ENCODE measurements at regions not wholly inside any gene's neighbourhood (a gene's known extent, or its start where the extent isn't known, plus 50 kb on each side); places are given as distances from the start of the nearest gene placed in this dataset.
A peak's percentile ranks its signal among the peaks of the same experiment; 100 is the strongest.

DNA sequence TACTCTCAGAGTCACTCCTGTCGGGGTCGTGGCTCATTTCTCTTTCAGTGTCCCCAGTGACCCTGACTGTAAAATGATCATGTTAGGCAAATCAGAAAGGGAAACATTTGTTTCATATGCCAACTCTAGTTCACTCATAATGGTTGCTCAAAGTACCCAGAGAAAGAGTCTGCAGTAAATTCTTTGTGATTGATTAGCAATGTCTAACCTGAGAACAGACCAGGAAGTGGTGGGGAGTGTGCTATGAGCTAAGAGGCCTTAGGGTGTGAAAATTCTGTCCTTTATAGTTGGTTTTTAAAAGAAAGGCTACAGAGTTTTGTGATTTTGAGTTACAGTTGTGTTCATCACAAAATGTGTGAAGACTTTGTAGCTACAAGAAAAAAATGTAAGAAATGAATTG, 108.9 kb downstream of the EDEM1 start:
- no peak for TF ChIP-seq CTCF (IDR thresholded peaks at IDR 0.05)
- Mint-ChIP-seq H3K4me3 (no peak overlapping the region), H3K4me1 (ENCODE audit: low read depth) (peaks cover 7% of the 10 kb centered on the region), H3K36me3 (ENCODE audit: low read depth) (no peaks in the 10 kb centered on the region), H3K27me3 (no peaks in the 10 kb centered on the region), H3K27ac (no peak overlapping the region), H3K9me3 (peaks cover 7% of the 10 kb centered on the region)
- ATAC-seq (peak; percentile 56), DNase-seq (no peak)
- intact Hi-C loops (cut with micrococcal nuclease), result no loop called here
- ChIA-PET POLR2A (no interaction called here), CTCF (no interaction called here)

DNA sequence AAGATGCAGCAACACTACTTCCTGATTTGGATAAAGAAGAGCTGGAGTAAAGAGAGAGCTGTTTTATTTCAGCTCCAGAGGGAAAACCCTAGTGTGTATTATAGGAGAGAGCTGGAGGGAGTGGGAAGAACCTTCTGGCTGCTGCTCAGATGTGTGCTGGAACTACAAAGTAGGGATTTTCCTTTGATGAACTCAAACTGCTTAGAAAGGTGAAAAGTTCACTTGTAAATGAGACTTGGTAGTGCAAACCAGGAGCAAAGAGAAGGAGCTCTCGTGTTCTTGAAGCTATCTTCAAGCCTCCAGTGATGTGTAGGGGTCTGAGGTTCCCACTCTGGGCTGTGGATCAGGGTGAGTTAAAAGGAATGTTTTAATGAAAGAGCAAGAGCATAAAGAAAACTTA, 110.4 kb downstream of the EDEM1 start:
- CTCF ChIA-PET, result no interaction called here
- H3K9me3 Mint-ChIP-seq, result peaks cover 7% of the 10 kb centered on the region
- POLR2A ChIA-PET, result interaction anchor here (0.9 kb wide), 1 partner anchor 10 kb away, joined by 3 read pairs; no protein-coding TSS in a partner anchor
- peaks cover 7% of the 10 kb centered on the region for H3K4me1 Mint-ChIP-seq (ENCODE audit: low read depth)
- ATAC-seq, result no peak
- H3K36me3 Mint-ChIP-seq (ENCODE audit: low read depth), result no peaks in the 10 kb centered on the region
- intact Hi-C loops (cut with micrococcal nuclease), result no loop called here
- H3K4me3 Mint-ChIP-seq, result no peak overlapping the region
- DNase-seq, result no peak
- no peak for TF ChIP-seq CTCF (IDR thresholded peaks at IDR 0.05)
- H3K27ac Mint-ChIP-seq, result no peak overlapping the region
- H3K27me3 Mint-ChIP-seq, result no peaks in the 10 kb centered on the region

DNA sequence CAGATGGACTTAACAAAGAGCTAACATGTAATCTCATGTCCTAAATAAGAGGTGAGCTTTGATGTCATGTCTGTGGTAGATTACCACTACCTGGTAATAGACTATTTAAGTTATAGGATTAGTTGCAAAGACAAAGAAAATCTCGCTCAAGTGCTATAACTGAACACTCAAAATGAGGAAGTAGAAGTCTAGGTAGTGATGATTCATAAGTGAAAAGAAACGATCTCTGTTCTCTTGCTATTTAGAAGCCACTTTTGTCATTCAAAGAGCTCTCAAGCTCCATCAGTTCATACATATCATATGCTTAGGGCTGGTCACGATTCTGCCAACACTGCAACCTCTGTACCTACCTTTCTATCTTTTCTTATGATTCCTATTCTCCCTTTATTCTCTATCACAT, 110.9 kb downstream of the EDEM1 start:
- POLR2A ChIA-PET, result interaction anchor here (0.6 to 0.9 kb wide), 2 partner anchors 10 to 184 kb away, joined by 3 read pairs; no protein-coding TSS in a partner anchor
- CTCF ChIA-PET, result interaction anchor here (0.9 to 1.6 kb wide), 3 partner anchors 9 to 161 kb away, joined by 3 to 4 read pairs (median 3); no protein-coding TSS in a partner anchor
- Mint-ChIP-seq H3K27me3 (no peaks in the 10 kb centered on the region), H3K4me3 (no peak overlapping the region), H3K9me3 (peaks cover 7% of the 10 kb centered on the region), H3K4me1 (ENCODE audit: low read depth) (peaks cover 7% of the 10 kb centered on the region), H3K36me3 (ENCODE audit: low read depth) (no peaks in the 10 kb centered on the region), H3K27ac (no peak overlapping the region)
- peak; percentile 73 for ATAC-seq
- intact Hi-C loops (cut with micrococcal nuclease), result no loop called here
- DNase-seq, result no peak
- no peak for TF ChIP-seq CTCF (IDR thresholded peaks at IDR 0.05)

DNA sequence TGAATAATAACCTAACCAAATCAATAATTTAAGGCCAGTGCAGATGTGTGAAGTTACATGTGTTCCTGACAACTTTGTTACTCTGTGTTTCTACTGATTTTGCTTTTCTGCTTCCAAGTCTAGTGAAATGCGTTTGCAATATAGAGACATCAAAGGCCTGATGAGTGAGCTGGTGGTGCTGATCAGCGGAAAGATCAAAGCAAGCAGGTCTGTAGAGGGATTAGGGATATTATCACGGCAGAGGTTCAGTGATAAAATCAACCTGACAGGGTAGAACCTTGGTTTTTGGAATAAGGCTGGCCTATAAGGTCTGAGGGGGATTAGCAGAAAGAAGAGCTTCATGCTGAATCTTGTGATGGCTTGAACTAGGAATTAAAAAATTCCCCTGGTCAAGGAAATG, 111.7 kb downstream of the EDEM1 start:
- no peak for ATAC-seq
- H3K36me3 Mint-ChIP-seq (ENCODE audit: low read depth), result no peaks in the 10 kb centered on the region
- CTCF ChIA-PET, result interaction anchor here (0.9 to 1.6 kb wide), 3 partner anchors 8 to 162 kb away, joined by 3 to 4 read pairs (median 3); no protein-coding TSS in a partner anchor
- POLR2A ChIA-PET, result interaction anchor here (0.6 kb wide), 1 partner anchor 183 kb away, joined by 3 read pairs; no protein-coding TSS in a partner anchor
- H3K4me3 Mint-ChIP-seq, result no peak overlapping the region
- peaks cover 7% of the 10 kb centered on the region for H3K9me3 Mint-ChIP-seq
- no peak for DNase-seq
- TF ChIP-seq CTCF (IDR thresholded peaks at IDR 0.05), result no peak
- H3K27ac Mint-ChIP-seq, result no peak overlapping the region
- H3K27me3 Mint-ChIP-seq, result no peaks in the 10 kb centered on the region
- intact Hi-C loops (cut with micrococcal nuclease), result no loop called here
- H3K4me1 Mint-ChIP-seq (ENCODE audit: low read depth), result peaks cover 7% of the 10 kb centered on the region

DNA sequence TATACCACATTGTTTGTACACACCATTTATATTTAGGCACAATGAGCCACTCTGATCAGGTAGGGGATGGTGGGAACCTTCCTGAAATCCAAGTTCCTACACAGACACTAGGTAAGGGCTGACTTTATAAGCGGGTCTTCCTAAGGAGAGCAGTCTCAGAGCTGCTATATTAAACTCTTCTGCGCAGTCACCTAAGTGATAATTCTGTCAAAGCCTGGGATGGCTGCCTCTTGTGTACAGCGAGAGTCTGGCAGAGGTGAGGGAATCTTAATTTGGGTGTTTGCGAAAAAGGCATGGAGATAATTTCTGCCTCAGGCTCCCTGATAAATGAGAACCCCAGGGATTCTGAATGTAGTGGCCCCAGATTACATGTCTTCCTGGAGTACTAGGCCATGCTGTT, 113.1 kb downstream of the EDEM1 start:
- no peak for ATAC-seq
- no peak for DNase-seq
- Mint-ChIP-seq H3K4me3 (no peak overlapping the region), H3K4me1 (ENCODE audit: low read depth) (peaks cover 7% of the 10 kb centered on the region), H3K36me3 (ENCODE audit: low read depth) (no peaks in the 10 kb centered on the region), H3K27ac (no peak overlapping the region), H3K27me3 (no peaks in the 10 kb centered on the region), H3K9me3 (peaks cover 4% of the 10 kb centered on the region)
- ChIA-PET CTCF (no interaction called here), POLR2A (no interaction called here)
- TF ChIP-seq CTCF (IDR thresholded peaks at IDR 0.05), result no peak
- intact Hi-C loops (cut with micrococcal nuclease), result no loop called here
